ENCODE measurements at regions not wholly inside any gene's neighbourhood (a gene's known extent, or its start where the extent isn't known, plus 50 kb on each side); places are given as distances from the start of the nearest gene placed in this dataset.

- Histone ChIP-seq H3K9me3 (replicated peaks in 1 of 3) (no peaks in the 10 kb centered on the region), H3K4me1 (replicated peaks in 1 of 2) (no peaks in the 10 kb centered on the region), H3K4me3 (no peak overlapping the region), H3K36me3 (replicated peaks in 1 of 2) (no peaks in the 10 kb centered on the region), H3K27me3 (no peaks in the 10 kb centered on the region), H3K27ac (no peak overlapping the region)
- TF ChIP-seq, protein P1, sequence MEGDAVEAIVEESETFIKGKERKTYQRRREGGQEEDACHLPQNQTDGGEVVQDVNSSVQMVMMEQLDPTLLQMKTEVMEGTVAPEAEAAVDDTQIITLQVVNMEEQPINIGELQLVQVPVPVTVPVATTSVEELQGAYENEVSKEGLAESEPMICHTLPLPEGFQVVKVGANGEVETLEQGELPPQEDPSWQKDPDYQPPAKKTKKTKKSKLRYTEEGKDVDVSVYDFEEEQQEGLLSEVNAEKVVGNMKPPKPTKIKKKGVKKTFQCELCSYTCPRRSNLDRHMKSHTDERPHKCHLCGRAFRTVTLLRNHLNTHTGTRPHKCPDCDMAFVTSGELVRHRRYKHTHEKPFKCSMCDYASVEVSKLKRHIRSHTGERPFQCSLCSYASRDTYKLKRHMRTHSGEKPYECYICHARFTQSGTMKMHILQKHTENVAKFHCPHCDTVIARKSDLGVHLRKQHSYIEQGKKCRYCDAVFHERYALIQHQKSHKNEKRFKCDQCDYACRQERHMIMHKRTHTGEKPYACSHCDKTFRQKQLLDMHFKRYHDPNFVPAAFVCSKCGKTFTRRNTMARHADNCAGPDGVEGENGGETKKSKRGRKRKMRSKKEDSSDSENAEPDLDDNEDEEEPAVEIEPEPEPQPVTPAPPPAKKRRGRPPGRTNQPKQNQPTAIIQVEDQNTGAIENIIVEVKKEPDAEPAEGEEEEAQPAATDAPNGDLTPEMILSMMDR (IDR thresholded peaks at IDR 0.05) = no peak
- no peak for TF ChIP-seq POLR2A (IDR thresholded peaks at IDR 0.05)
- intact Hi-C loops (cut with DNase I) = no loop called here
- DNase-seq = no peak
- 79 to 100% (median 89%) methylated on average over 1 of the region's 1 CpG for WGBS, 4 donors
Observed at GRCh38 chr5:158286827-158287226, 427.9 kb upstream of the CLINT1 start.

GRCh38 chr5:158285698-158286097, 426.8 kb upstream of the CLINT1 start:
- H3K36me3 ChIP-seq (replicated peaks in 1 of 2) = no peaks in the 10 kb centered on the region
- DNase-seq = no peak
- no peak overlapping the region for H3K4me3 ChIP-seq
- no peak overlapping the region for H3K27ac ChIP-seq
- 52 to 71% (median 65%) methylated on average over 6 of the region's 6 CpGs for WGBS, 4 donors
- no peaks in the 10 kb centered on the region for H3K9me3 ChIP-seq (replicated peaks in 1 of 3)
- H3K4me1 ChIP-seq (replicated peaks in 1 of 2) = no peaks in the 10 kb centered on the region
- H3K27me3 ChIP-seq = no peaks in the 10 kb centered on the region
- TF ChIP-seq POLR2A (IDR thresholded peaks at IDR 0.05) = no peak
- TF ChIP-seq, protein P1 (IDR thresholded peaks at IDR 0.05) = no peak
- intact Hi-C loops (cut with DNase I) = no loop called here

- no peaks in the 10 kb centered on the region for H3K9me3 ChIP-seq (replicated peaks in 1 of 3)
Observed at GRCh38 chr5:158284242-158284641, 425.3 kb upstream of the CLINT1 start.

DNA sequence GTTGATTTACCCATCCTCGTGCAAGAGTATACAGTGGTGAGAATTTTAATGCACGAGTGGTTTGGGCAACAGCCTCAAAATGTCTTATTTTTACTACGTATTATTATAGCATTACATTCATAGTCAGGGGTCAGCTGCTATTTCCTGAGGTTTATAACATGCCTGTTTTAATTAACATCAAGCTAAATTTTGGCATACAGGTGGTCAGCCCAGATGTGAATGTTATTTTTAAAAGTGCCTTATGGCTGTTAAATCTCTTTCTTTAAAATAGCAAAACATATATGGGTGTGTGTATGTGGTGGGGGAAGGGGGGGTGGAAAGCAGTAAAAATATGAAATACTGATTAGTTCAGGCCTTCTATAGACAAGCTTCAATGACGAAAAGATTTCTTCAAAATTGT, 424.5 kb upstream of the CLINT1 start:
- Histone ChIP-seq H3K4me3 (no peak overlapping the region), H3K27ac (no peak overlapping the region), H3K36me3 (replicated peaks in 1 of 2) (no peaks in the 10 kb centered on the region), H3K9me3 (replicated peaks in 1 of 3) (no peaks in the 10 kb centered on the region), H3K4me1 (replicated peaks in 1 of 2) (no peaks in the 10 kb centered on the region), H3K27me3 (no peaks in the 10 kb centered on the region)
- intact Hi-C loops (cut with DNase I) = no loop called here
- WGBS, 4 donors = 74 to 88% (median 80%) methylated on average over 4 of the region's 4 CpGs
- DNase-seq = no peak
- TF ChIP-seq POLR2A (IDR thresholded peaks at IDR 0.05) = no peak
- TF ChIP-seq, protein P1 (IDR thresholded peaks at IDR 0.05) = no peak

More at GRCh38 chr5:158284242-158284641, 425.3 kb upstream of the CLINT1 start:
- no peaks in the 10 kb centered on the region for H3K27me3 ChIP-seq
- H3K4me1 ChIP-seq (replicated peaks in 1 of 2) = no peaks in the 10 kb centered on the region
- intact Hi-C loops (cut with DNase I) = no loop called here
- no peaks in the 10 kb centered on the region for H3K36me3 ChIP-seq (replicated peaks in 1 of 2)
- WGBS, 4 donors = 63 to 91% (median 78%) methylated on average over 2 of the region's 2 CpGs
- no peak for DNase-seq
- TF ChIP-seq POLR2A (IDR thresholded peaks at IDR 0.05) = no peak
- TF ChIP-seq, protein P1 (IDR thresholded peaks at IDR 0.05) = no peak
- H3K4me3 ChIP-seq = no peak overlapping the region
- no peak overlapping the region for H3K27ac ChIP-seq

All from adrenal gland (tissue), 9 donors.